Stomach (tissue), 4 donors: ENCODE measurements at regions not wholly inside any gene's neighbourhood (a gene's known extent, or its start where the extent isn't known, plus 50 kb on each side); places are given as distances from the start of the nearest gene placed in this dataset.

Experiments used
- EP300 ChIP-seq: sonication (generic); formaldehyde crosslinking; IDR thresholded peaks from one replicate; pipeline ENCODE4 v1.6.1; 2017; ENCODE audit warnings: antibody characterized with exemption
- POLR2A ChIP-seq, 4 donors: fragments of 450-650 bp; IDR thresholded peaks; one replicate each; pipeline ENCODE4 v1.6.1; 2016; ENCODE audit warnings: antibody characterized with exemption in 4 of 4, control low read depth in 2 of 4, mild to moderate bottlenecking in 1 of 4, moderate library complexity in 1 of 4
- POLR2AphosphoS5 ChIP-seq, 3 donors: sonication (generic); formaldehyde crosslinking; IDR thresholded peaks; one replicate each; pipeline ENCODE4 v1.6.1; 2016; ENCODE audit warnings: antibody characterized with exemption in 3 of 3
- TF ChIP-seq, protein P1 (sequence below), 7 experiments: fragments of 450-650 bp in 4 of 7; fragments of 200-600 bp in 3 of 7; sonication (generic) in 3 of 7; IDR thresholded peaks; one replicate each; pipeline ENCODE4 v1.5.1; 2016 to 2019; ENCODE audit warnings: antibody characterized with exemption in 7 of 7, control low read depth in 2 of 7, mild to moderate bottlenecking in 1 of 7

- TF ChIP-seq, protein P1, sequence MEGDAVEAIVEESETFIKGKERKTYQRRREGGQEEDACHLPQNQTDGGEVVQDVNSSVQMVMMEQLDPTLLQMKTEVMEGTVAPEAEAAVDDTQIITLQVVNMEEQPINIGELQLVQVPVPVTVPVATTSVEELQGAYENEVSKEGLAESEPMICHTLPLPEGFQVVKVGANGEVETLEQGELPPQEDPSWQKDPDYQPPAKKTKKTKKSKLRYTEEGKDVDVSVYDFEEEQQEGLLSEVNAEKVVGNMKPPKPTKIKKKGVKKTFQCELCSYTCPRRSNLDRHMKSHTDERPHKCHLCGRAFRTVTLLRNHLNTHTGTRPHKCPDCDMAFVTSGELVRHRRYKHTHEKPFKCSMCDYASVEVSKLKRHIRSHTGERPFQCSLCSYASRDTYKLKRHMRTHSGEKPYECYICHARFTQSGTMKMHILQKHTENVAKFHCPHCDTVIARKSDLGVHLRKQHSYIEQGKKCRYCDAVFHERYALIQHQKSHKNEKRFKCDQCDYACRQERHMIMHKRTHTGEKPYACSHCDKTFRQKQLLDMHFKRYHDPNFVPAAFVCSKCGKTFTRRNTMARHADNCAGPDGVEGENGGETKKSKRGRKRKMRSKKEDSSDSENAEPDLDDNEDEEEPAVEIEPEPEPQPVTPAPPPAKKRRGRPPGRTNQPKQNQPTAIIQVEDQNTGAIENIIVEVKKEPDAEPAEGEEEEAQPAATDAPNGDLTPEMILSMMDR (IDR thresholded peaks at IDR 0.05): no peak
- TF ChIP-seq EP300 (no peak), POLR2AphosphoS5 (IDR thresholded peaks at IDR 0.05) (no peak), POLR2A (IDR thresholded peaks at IDR 0.05) (no peak)
Observed at GRCh38 chr6:141354191-141354955, 778.4 kb upstream of the GJE1 start.
